H1 (cell line): ENCODE measurements at regions not wholly inside any gene's neighbourhood (a gene's known extent, or its start where the extent isn't known, plus 50 kb on each side); places are given as distances from the start of the nearest gene placed in this dataset.

ENCODE experiments used
- CTCF ChIA-PET: fragments of 300-600 bp; sonication (Branson Sonifier 250); formaldehyde crosslinking; loops from one replicate; lab custom pipeline; 2021; ENCODE audit not compliant: partially characterized antibody; lab: Charles Lee
- POLR2A ChIA-PET: fragments of 300-600 bp; sonication (Branson Sonifier 250); formaldehyde crosslinking; loops from one replicate; lab custom pipeline; 2021; ENCODE audit warnings: inconsistent platforms; ENCODE audit not compliant: partially characterized antibody; lab: Charles Lee
- DNase-seq, 2 experiments: peaks; one replicate each; pipeline versions ENCODE4 v3.0.0 to v3.0.0-alpha.2; 2010 to 2022; ENCODE audit warnings: low spot score in 2 of 2, low read depth in 1 of 2, mixed read lengths in 1 of 2
- FAIRE-seq: peaks from 2 replicates; lab custom pipeline; 2011; peaks lifted over from hg19 to GRCh38; lab: Jason Lieb, UNC
- H2AFZ ChIP-seq: 2 replicates; pipeline ENCODE4 v1.8.1; 2012; ENCODE audit warnings: low read length, inconsistent platforms
- H2AK5ac ChIP-seq: 2 replicates; pipeline ENCODE4 v1.6.1; 2013; ENCODE audit warnings: low read depth, low read length
- H2BK120ac ChIP-seq: replicated peaks from 2 replicates; pipeline ENCODE3; 2013; ENCODE audit warnings: low read depth, low read length, inconsistent platforms
- H2BK12ac ChIP-seq: 2 replicates; pipeline ENCODE4 v1.6.1; 2013; ENCODE audit warnings: low read depth, low read length
- H2BK15ac ChIP-seq: 2 replicates; pipeline ENCODE4 v1.6.1; 2013; ENCODE audit warnings: low read length
- H2BK20ac ChIP-seq: 2 replicates; pipeline ENCODE4 v1.6.1; 2013; ENCODE audit warnings: low read length
- H2BK5ac ChIP-seq: 2 replicates; pipeline ENCODE4 v1.6.1; 2013; ENCODE audit warnings: low read depth, low read length
- H3K14ac ChIP-seq: 2 replicates; pipeline ENCODE4 v1.6.1; 2013; ENCODE audit warnings: inconsistent platforms; ENCODE audit not compliant: insufficient read length
- H3K18ac ChIP-seq: 2 replicates; pipeline ENCODE4 v1.6.1; 2013; ENCODE audit warnings: low read length; ENCODE audit errors: extremely low read depth
- H3K23ac ChIP-seq: 2 replicates; pipeline ENCODE4 v1.6.1; 2013; ENCODE audit warnings: inconsistent platforms; ENCODE audit not compliant: insufficient read length
- H3K23me2 ChIP-seq: 2 replicates; pipeline ENCODE4 v1.6.1; 2013; ENCODE audit warnings: low read depth, low read length
- H3K27ac ChIP-seq: 2 replicates; pipeline ENCODE4 v1.6.1; 2011; ENCODE audit warnings: low read depth, low read length, inconsistent platforms
- H3K27me3 ChIP-seq, 4 experiments: replicated peaks in 1 of 4; 1 replicate in 1 of 4; 2 replicates in 3 of 4; pipeline versions ENCODE4 v1.6.1 to v1.8.1; 2011 to 2013; ENCODE audit warnings: low read length in 3 of 4, mild to moderate bottlenecking in 3 of 4, inconsistent platforms in 2 of 4, mixed read lengths in 2 of 4, moderate library complexity in 1 of 4; ENCODE audit not compliant: control insufficient read depth in 3 of 4, insufficient read depth in 3 of 4; ENCODE audit errors: extremely low read depth in 1 of 4
- H3K36me3 ChIP-seq, 4 experiments: 2 replicates each; pipeline versions ENCODE4 v1.6.1 to v1.8.1; 2011 to 2013; ENCODE audit warnings: mild to moderate bottlenecking in 4 of 4, low read length in 3 of 4, moderate library complexity in 2 of 4, control low read depth in 1 of 4, inconsistent platforms in 1 of 4; ENCODE audit not compliant: insufficient read depth in 4 of 4, control insufficient read depth in 2 of 4
- H3K4ac ChIP-seq: replicated peaks from 2 replicates; pipeline ENCODE3; 2013; ENCODE audit warnings: low read length, low read depth, mixed read lengths, inconsistent platforms; ENCODE audit not compliant: insufficient read length
- H3K4me1 ChIP-seq, 4 experiments: replicated peaks in 1 of 4; 1 replicate in 1 of 4; 2 replicates in 3 of 4; pipeline versions ENCODE4 v1.6.1 to v1.8.1; 2011 to 2013; ENCODE audit warnings: low read length in 3 of 4, inconsistent platforms in 2 of 4, mixed read lengths in 1 of 4; ENCODE audit not compliant: insufficient read depth in 4 of 4, control insufficient read depth in 3 of 4
- H3K4me2 ChIP-seq, 2 experiments: 2 replicates each; pipeline versions ENCODE4 v1.6.1 to v1.8.1; 2011 to 2013; ENCODE audit warnings: low read depth in 2 of 2, low read length in 2 of 2, control low read depth in 1 of 2, inconsistent platforms in 1 of 2, mild to moderate bottlenecking in 1 of 2; ENCODE audit not compliant: insufficient read depth in 1 of 2
- H3K4me3 ChIP-seq, 4 experiments: fragments of 200-600, 300-600 bp in 1 of 4; sonication (generic), shearing (Covaris generic), sonication (Bioruptor Twin) in 1 of 4; 2 replicates each; pipeline versions ENCODE4 v1.5.1 to v1.8.1; 2011 to 2016; ENCODE audit warnings: low read length in 4 of 4, low read depth in 3 of 4, control low read depth in 2 of 4, inconsistent platforms in 2 of 4, mild to moderate bottlenecking in 2 of 4, mixed read lengths in 1 of 4, moderate library complexity in 1 of 4; ENCODE audit not compliant: insufficient read depth in 2 of 4; ENCODE audit errors: extremely low read depth in 1 of 4
- H3K56ac ChIP-seq: replicated peaks from 2 replicates; pipeline ENCODE3; 2013; ENCODE audit warnings: low read depth, mild to moderate bottlenecking, mixed read lengths, low read length, inconsistent platforms; ENCODE audit not compliant: insufficient read length
- H3K79me1 ChIP-seq: 2 replicates; pipeline ENCODE4 v1.6.1; 2013; ENCODE audit warnings: low read depth, low read length, control low read depth
- H3K79me2 ChIP-seq, 2 experiments: 2 replicates each; pipeline versions ENCODE4 v1.6.1 to v1.8.1; 2012 to 2013; ENCODE audit warnings: low read length in 2 of 2, mild to moderate bottlenecking in 2 of 2, inconsistent platforms in 1 of 2; ENCODE audit not compliant: insufficient read depth in 2 of 2, control insufficient read depth in 1 of 2
- H3K9ac ChIP-seq, 4 experiments: replicated peaks in 1 of 4; 1 replicate in 1 of 4; 2 replicates in 3 of 4; pipeline versions ENCODE4 v1.6.1 to v1.8.1; 2011 to 2013; ENCODE audit warnings: low read depth in 3 of 4, low read length in 3 of 4, control low read depth in 2 of 4, mild to moderate bottlenecking in 2 of 4, moderate library complexity in 2 of 4, inconsistent platforms in 1 of 4; ENCODE audit errors: extremely low read depth in 1 of 4
- H3K9me3 ChIP-seq, 2 experiments: 2 replicates each; pipeline versions ENCODE4 v1.6.1 to v1.8.1; 2012 to 2013; ENCODE audit warnings: mild to moderate bottlenecking in 2 of 2, moderate library complexity in 2 of 2, control low read depth in 1 of 2, inconsistent platforms in 1 of 2, low read depth in 1 of 2, low read length in 1 of 2, mixed read lengths in 1 of 2; ENCODE audit not compliant: insufficient read depth in 2 of 2
- H4K20me1 ChIP-seq, 2 experiments: replicated peaks in 1 of 2; 2 replicates each; pipeline versions ENCODE3 to v1.8.1; 2011 to 2013; ENCODE audit warnings: inconsistent platforms in 2 of 2, low read length in 2 of 2, mild to moderate bottlenecking in 1 of 2; ENCODE audit not compliant: insufficient read depth in 2 of 2, control insufficient read depth in 1 of 2
- H4K5ac ChIP-seq: 2 replicates; pipeline ENCODE4 v1.6.1; 2013; ENCODE audit warnings: low read length, low read depth, mixed read lengths, inconsistent platforms; ENCODE audit not compliant: insufficient read length
- H4K8ac ChIP-seq: 2 replicates; pipeline ENCODE4 v1.8.0; 2013; ENCODE audit warnings: mild to moderate bottlenecking, moderate library complexity, low read length, inconsistent platforms; ENCODE audit not compliant: insufficient read depth; ENCODE audit errors: extremely low read depth
- H4K91ac ChIP-seq: replicated peaks from 2 replicates; pipeline ENCODE3; 2013; ENCODE audit warnings: low read length, mixed read lengths, inconsistent platforms; ENCODE audit not compliant: insufficient read length
- CBX5 ChIP-seq: fragments of 300-800, 300-1000 bp; sonication (generic); IDR thresholded peaks from 2 replicates; pipeline ENCODE4 v1.7.1; 2016; ENCODE audit warnings: antibody characterized with exemption, low read length, low read depth
- CHD2 ChIP-seq: IDR thresholded peaks from 2 replicates; pipeline ENCODE4 v1.6.1; 2012; ENCODE audit warnings: low read length, improper control_type of control experiment
- CTBP2 ChIP-seq: IDR thresholded peaks from 2 replicates; pipeline ENCODE4 v1.7.0; 2011; ENCODE audit warnings: borderline replicate concordance, mild to moderate bottlenecking, moderate library complexity, mixed read lengths, low read length; ENCODE audit not compliant: insufficient read depth, insufficient read length
- EP300 ChIP-seq, 2 experiments: IDR thresholded peaks; 1 replicate in 1 of 2; 2 replicates in 1 of 2; pipeline ENCODE4 v1.6.1; 2011 to 2012; ENCODE audit warnings: low read depth in 2 of 2, low read length in 2 of 2, mild to moderate bottlenecking in 2 of 2, borderline replicate concordance in 1 of 2, inconsistent platforms in 1 of 2, moderate library complexity in 1 of 2
- GTF2F1 ChIP-seq: IDR thresholded peaks from 2 replicates; pipeline ENCODE4 v1.6.1; 2012; ENCODE audit warnings: low read depth, low read length, improper control_type of control experiment, borderline replicate concordance
- JUN ChIP-seq: IDR thresholded peaks from 2 replicates; pipeline ENCODE4 v1.6.1; 2011; ENCODE audit warnings: low read depth, mild to moderate bottlenecking, improper control_type of control experiment, low read length
- KDM1A ChIP-seq: fragments of 200-600, 300-600 bp; sonication (generic); IDR thresholded peaks from 2 replicates; pipeline ENCODE4 v1.7.1; 2016; ENCODE audit warnings: mild to moderate bottlenecking, low read length, borderline replicate concordance
- PHF8 ChIP-seq: fragments of 200-600 bp; sonication (generic); conservative IDR thresholded peaks from 2 replicates; pipeline ENCODE4 v1.7.1; 2012; ENCODE audit warnings: low read depth, mild to moderate bottlenecking, inconsistent platforms, low read length, moderate library complexity
- POLR2AphosphoS5 ChIP-seq: IDR thresholded peaks from 2 replicates; pipeline ENCODE4 v1.6.1; 2011; ENCODE audit warnings: low read depth, low read length
- RBBP5 ChIP-seq: IDR thresholded peaks from 2 replicates; pipeline ENCODE4 v1.7.1; 2012; ENCODE audit warnings: low read depth, mild to moderate bottlenecking, inconsistent platforms, low read length, moderate library complexity, borderline replicate concordance
- RNF2 ChIP-seq: fragments of 200-900, 300-1000 bp; sonication (generic); IDR thresholded peaks from 2 replicates; pipeline ENCODE4 v1.7.1; 2016; ENCODE audit warnings: borderline replicate concordance, low read depth, mild to moderate bottlenecking, antibody characterized with exemption, low read length; ENCODE audit not compliant: poor library complexity, severe bottlenecking; ENCODE audit errors: missing control alignments
- SIX5 ChIP-seq: IDR thresholded peaks from 2 replicates; pipeline ENCODE4 v1.6.1; 2011; ENCODE audit warnings: mild to moderate bottlenecking, low read depth, low read length
- SP1 ChIP-seq: IDR thresholded peaks from 2 replicates; pipeline ENCODE4 v1.6.1; 2011; ENCODE audit warnings: low read depth, low read length
- SRF ChIP-seq: IDR thresholded peaks from 2 replicates; pipeline ENCODE4 v1.6.1; 2011; ENCODE audit warnings: mild to moderate bottlenecking, low read depth, low read length, moderate library complexity
- SUZ12 ChIP-seq: fragments of 200-600 bp; sonication (generic); IDR thresholded peaks from 2 replicates; pipeline ENCODE4 v1.6.1; 2012; ENCODE audit warnings: mild to moderate bottlenecking, inconsistent platforms, low read length, moderate library complexity, mixed read lengths
- TAF1 ChIP-seq: IDR thresholded peaks from 2 replicates; pipeline ENCODE4 v1.6.1; 2011; ENCODE audit warnings: mild to moderate bottlenecking, low read depth, low read length

DNA sequence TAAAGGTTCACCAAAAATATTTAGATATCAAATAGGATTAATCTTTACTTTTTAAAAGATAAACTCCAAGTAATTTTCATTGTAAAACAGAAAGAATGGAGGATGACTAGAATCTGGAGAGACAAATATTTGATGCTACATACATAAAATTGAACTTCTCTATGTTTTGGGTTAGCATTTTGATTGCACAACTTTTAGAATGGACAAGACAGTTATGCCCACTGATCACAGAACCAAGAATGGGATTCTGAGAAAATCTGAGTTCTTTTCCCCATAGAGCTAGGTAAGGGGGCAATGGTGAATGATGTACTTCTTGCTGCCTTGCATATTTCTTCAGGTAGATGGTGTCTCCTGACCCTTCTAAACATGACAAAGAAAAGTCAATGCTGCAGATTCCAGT lies 191.2 kb upstream of the ZEB2 start:
- H3K4me1 ChIP-seq = peaks cover 0 to 14% (median 8%) of the 10 kb centered on the region in 4 experiments; a peak in 4 of 7 replicates
- no peak overlapping the region for H2BK15ac ChIP-seq
- DNase-seq = no peak
- H2BK12ac ChIP-seq = no peak overlapping the region
- H3K23ac ChIP-seq = no peak overlapping the region
- no peak overlapping the region for H4K91ac ChIP-seq
- no peaks in the 10 kb centered on the region for H3K9me3 ChIP-seq
- no peak overlapping the region for H3K4ac ChIP-seq
- no peak overlapping the region for H4K5ac ChIP-seq
- no peaks in the 10 kb centered on the region for H3K27me3 ChIP-seq
- H3K36me3 ChIP-seq = no peaks in the 10 kb centered on the region
- no peaks in the 10 kb centered on the region for H3K79me1 ChIP-seq
- POLR2A ChIA-PET = no interaction called here
- H3K9ac ChIP-seq = no peak overlapping the region
- no peak overlapping the region for H3K27ac ChIP-seq
- no peaks in the 10 kb centered on the region for H3K79me2 ChIP-seq
- no peak overlapping the region for H3K18ac ChIP-seq
- no peak overlapping the region for H3K56ac ChIP-seq
- H3K23me2 ChIP-seq = no peaks in the 10 kb centered on the region
- no peak overlapping the region for H3K14ac ChIP-seq
- no peaks in the 10 kb centered on the region for H4K20me1 ChIP-seq
- no peak overlapping the region for H2AK5ac ChIP-seq
- FAIRE-seq = no peak
- no peak overlapping the region for H4K8ac ChIP-seq
- H3K4me3 ChIP-seq = no peak overlapping the region
- 0 out of 4 replicates have a peak overlapping the region, but pooled peaks of 1 of the 2 experiments have one; percentile 8 for H3K4me2 ChIP-seq
- no peak overlapping the region for H2BK20ac ChIP-seq
- H2BK5ac ChIP-seq = no peak overlapping the region
- CTCF ChIA-PET = interaction anchor here (1.4 kb wide), 1 partner anchor 10 kb away, joined by 3 read pairs; no protein-coding TSS in a partner anchor
- H2BK120ac ChIP-seq = no peak overlapping the region
- no peak overlapping the region for H2AFZ ChIP-seq
- TF ChIP-seq PHF8 (no peak), CTBP2 (no peak), SIX5 (no peak), RBBP5 (no peak), SRF (no peak), POLR2AphosphoS5 (no peak), CBX5 (no peak), SP1 (no peak), SUZ12 (no peak), JUN (no peak), CHD2 (no peak), GTF2F1 (no peak), KDM1A (no peak), EP300 (IDR thresholded peaks at IDR 0.05; ENCODE audit: borderline replicate concordance in 1 of 2, low read depth in 2 of 2, low read length in 2 of 2) (no peak), RNF2 (no peak), TAF1 (no peak)
